ENCODE measurements at regions not wholly inside any gene's neighbourhood (a gene's known extent, or its start where the extent isn't known, plus 50 kb on each side); places are given as distances from the start of the nearest gene placed in this dataset.

- no peak for DNase-seq (ENCODE audit: low read depth)
- TF ChIP-seq, protein P1, sequence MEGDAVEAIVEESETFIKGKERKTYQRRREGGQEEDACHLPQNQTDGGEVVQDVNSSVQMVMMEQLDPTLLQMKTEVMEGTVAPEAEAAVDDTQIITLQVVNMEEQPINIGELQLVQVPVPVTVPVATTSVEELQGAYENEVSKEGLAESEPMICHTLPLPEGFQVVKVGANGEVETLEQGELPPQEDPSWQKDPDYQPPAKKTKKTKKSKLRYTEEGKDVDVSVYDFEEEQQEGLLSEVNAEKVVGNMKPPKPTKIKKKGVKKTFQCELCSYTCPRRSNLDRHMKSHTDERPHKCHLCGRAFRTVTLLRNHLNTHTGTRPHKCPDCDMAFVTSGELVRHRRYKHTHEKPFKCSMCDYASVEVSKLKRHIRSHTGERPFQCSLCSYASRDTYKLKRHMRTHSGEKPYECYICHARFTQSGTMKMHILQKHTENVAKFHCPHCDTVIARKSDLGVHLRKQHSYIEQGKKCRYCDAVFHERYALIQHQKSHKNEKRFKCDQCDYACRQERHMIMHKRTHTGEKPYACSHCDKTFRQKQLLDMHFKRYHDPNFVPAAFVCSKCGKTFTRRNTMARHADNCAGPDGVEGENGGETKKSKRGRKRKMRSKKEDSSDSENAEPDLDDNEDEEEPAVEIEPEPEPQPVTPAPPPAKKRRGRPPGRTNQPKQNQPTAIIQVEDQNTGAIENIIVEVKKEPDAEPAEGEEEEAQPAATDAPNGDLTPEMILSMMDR (IDR thresholded peaks at IDR 0.05; ENCODE audit: insufficient read depth, low read depth, low read length) = no peak
- POLR2A ChIA-PET = no interaction called here
- H3K36me3 ChIP-seq (ENCODE audit: control insufficient read depth, insufficient read depth, low read length) = no peaks in the 10 kb centered on the region
- CTCF ChIA-PET = no interaction called here
- H3K4me3 ChIP-seq (ENCODE audit: low read depth, low read length) = no peak overlapping the region
- no peaks in the 10 kb centered on the region for H3K27me3 ChIP-seq (ENCODE audit: control insufficient read depth, insufficient read depth, low read length)
Measured at GRCh38 chr2:46828491-46829230, 86.9 kb downstream of the MCFD2 start.

DNA sequence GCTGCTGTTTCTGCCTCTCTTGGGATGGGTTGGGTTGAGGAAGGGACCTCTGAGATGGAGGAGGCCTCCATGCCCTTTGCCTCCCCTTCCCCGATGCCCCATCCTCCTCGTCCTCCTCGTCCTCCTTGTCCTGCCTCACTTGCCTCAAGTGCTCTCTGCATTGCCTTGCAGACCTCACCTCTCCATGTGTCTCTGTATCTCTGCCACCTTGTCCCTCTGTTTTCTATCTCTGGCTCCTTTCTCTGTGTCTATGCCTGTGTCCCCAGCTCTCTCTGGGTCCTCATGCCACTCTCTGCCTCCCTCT, 87.5 kb downstream of the MCFD2 start:
- Histone ChIP-seq H3K27me3 (ENCODE audit: control insufficient read depth, insufficient read depth, low read length) (no peaks in the 10 kb centered on the region), H3K36me3 (ENCODE audit: control insufficient read depth, insufficient read depth, low read length) (no peaks in the 10 kb centered on the region), H3K4me3 (ENCODE audit: low read depth, low read length) (no peak overlapping the region)
- TF ChIP-seq, protein P1 (IDR thresholded peaks at IDR 0.05; ENCODE audit: insufficient read depth, low read depth, low read length) = no peak
- ChIA-PET POLR2A (no interaction called here), CTCF (interaction anchor here (1.2 kb wide), 1 partner anchor 30 kb away, joined by 3 read pairs; no protein-coding TSS in a partner anchor)
- DNase-seq (ENCODE audit: low read depth) = no peak

GRCh38 chr2:46827274-46828134, 88.1 kb downstream of the MCFD2 start:
- TF ChIP-seq, protein P1 (IDR thresholded peaks at IDR 0.05; ENCODE audit: insufficient read depth, low read depth, low read length) = no peak
- H3K36me3 ChIP-seq (ENCODE audit: control insufficient read depth, insufficient read depth, low read length) = no peaks in the 10 kb centered on the region
- DNase-seq (ENCODE audit: low read depth) = no peak
- no peaks in the 10 kb centered on the region for H3K27me3 ChIP-seq (ENCODE audit: control insufficient read depth, insufficient read depth, low read length)
- ChIA-PET POLR2A (no interaction called here), CTCF (interaction anchor here (1.1 to 1.2 kb wide), 2 partner anchors 18 to 31 kb away, joined by 3 read pairs; no protein-coding TSS in a partner anchor)
- H3K4me3 ChIP-seq (ENCODE audit: low read depth, low read length) = no peak overlapping the region

GRCh38 chr2:46826569-46827245, 88.9 kb downstream of the MCFD2 start:
- no peak overlapping the region for H3K4me3 ChIP-seq (ENCODE audit: low read depth, low read length)
- POLR2A ChIA-PET = no interaction called here
- H3K36me3 ChIP-seq (ENCODE audit: control insufficient read depth, insufficient read depth, low read length) = no peaks in the 10 kb centered on the region
- TF ChIP-seq, protein P1 (IDR thresholded peaks at IDR 0.05; ENCODE audit: insufficient read depth, low read depth, low read length) = no peak
- CTCF ChIA-PET = interaction anchor here (1.1 kb wide), 1 partner anchor 17 kb away, joined by 3 read pairs; no protein-coding TSS in a partner anchor
- H3K27me3 ChIP-seq (ENCODE audit: control insufficient read depth, insufficient read depth, low read length) = no peaks in the 10 kb centered on the region
- DNase-seq (ENCODE audit: low read depth) = no peak
